SKM-1 treated with dmso at 0.1 percent for 144 hours (cell line): ENCODE measurements at regions not wholly inside any gene's neighbourhood (a gene's known extent, or its start where the extent isn't known, plus 50 kb on each side); places are given as distances from the start of the nearest gene placed in this dataset.
"Not testable (repeated sequence)": the region's sequence is repeated elsewhere in the genome, so short reads cannot be mapped to it uniquely, and the experiment has no call there.

Experiments used
- DNase-seq: peaks from one replicate; lab custom pipeline; 2025; ENCODE audit not compliant: unreplicated experiment; lab: John Stamatoyannopoulos, UW

DNA sequence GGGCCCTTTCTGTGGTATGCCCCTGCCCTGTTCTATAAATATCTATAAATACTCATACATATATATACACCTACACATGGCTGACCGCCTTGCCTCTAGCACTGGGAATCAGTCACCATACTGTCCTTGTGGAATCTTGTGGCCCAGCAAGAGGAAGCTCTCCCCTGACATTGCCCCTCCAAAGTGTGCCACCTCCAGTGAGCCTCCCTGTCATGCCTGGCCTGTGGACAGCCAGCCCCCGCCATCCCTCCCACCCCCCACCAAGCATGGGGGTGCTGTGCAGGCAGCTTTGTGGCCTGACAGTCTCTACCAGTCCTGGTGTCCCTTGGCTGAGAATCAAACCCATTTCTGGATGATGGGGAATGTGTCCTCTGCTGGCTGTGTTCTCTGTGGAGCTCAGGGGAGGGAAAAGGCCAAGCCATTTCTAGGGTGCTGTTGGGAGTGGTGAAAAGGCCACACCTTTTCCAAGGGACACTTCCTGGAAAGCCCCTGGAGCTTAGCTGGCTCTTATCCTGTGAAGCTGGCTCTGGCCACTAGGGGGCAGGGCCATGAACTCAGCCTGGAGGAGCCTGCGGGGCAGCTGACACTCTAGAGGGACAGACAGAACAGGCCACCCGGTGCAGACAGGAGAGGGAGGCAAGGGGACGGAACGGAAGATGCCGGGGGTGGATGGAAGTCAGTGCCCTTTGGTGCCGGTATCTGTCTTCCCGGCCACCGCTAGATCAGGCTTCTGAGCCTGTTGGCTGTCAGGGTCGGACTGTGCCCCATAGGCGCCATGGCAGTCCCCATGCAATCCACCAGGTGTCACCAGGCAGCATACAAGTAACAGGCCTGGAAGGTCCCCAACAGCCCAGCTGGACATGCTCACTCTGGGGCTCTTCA lies 167.2 kb downstream of the TBC1D2B start:
- peak; percentile 65 for DNase-seq

DNA sequence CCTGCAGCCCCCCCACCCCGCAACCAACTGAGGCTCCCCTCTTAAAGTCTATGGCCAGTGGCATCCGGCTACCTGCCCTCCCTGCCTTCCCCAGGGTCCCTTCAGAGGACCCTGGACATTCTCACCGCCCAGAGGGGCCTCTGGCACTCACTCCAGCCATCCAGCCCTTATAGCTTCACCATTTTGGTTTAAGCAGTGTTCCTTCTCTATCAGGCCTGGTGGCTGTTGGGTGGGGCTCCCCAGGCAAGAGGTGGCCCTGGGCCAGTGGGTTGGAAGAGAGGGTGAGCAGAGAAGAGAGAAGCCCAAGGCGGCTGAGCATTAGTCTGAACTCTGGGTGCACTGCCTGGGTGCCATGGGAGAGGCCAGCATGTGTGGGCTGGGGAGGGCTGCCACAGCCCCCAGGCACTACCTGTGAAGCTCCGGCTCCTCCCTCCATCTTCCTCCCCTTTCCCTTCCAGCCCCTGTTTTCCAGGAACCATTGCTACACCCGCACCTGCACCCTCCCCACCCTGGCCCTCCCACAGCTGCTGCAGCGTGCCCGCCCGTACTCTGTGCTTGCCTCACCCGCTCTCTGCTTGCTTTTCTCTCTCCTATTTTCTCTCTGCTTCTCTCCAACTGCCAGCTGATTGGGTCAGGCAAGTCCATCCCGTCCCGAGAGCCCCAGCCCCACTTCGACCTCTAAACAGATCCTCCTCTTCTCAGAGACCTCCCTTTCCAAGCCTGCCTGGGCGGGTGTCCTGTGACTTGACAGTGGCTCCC lies 168.2 kb downstream of the TBC1D2B start:
- DNase-seq = no peak

DNA sequence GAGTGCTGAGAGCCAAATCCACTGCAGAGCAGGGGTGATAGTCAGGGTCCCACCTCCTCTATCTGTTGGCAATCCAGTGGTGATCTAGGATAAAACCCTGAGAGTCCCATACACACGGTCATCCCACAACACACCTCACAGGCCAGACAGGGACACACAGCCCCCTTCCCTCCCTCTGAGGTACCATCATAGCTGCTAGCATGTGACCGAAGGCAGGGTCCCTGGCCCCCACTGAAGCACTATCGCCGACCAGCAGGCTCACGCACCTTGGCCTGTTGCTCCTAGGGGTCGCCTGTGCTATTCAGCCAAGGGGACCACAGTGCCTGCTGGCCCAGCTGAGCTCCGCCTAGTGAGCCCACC lies 168.8 kb downstream of the TBC1D2B start:
- DNase-seq = not testable (repeated sequence)

DNA sequence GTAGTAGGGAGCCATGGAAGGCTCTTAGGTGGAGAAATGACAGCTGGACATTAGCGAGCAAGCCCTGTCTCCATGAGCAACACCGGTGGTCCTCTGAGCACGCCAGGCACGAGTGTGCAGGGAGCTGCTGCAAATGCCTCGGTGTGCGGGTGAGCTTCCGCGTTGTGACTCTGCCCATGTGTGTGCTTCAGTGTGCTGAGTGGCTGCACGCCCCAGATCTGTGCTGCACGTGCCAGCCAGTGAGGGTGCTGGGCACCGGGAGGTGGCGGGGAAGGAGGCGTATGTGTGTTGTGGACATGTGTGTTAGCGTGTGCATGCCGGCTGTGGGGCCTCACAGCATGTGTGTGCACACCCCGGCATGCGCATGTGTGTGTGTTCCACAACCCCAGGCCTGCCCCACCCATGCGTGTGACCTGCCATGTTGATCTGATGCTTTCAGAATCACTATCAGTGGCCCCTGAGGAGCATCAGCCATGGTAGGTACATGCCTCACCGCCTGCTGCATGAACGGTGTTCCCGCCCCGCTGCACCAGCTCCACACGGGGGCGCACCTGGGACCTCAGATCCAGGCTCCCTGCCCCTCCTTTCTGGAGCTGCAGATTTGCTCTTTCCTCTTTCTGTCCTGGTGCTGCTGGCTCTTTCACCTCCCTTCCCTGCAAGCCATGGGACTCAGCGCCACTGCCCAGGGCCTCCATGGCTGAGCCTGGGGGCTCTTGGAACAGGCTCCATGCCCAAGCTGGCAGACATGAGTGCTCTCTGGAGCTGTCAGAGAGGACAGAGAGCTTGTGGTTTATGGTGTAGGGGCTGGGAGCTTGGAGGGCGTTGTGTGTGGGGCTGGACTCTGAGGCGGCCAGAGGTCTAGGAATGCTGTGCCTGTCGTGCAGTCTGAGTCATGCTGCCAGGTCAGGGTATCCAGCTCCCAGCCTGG lies 169.4 kb downstream of the TBC1D2B start:
- peak; percentile 76 for DNase-seq

DNA sequence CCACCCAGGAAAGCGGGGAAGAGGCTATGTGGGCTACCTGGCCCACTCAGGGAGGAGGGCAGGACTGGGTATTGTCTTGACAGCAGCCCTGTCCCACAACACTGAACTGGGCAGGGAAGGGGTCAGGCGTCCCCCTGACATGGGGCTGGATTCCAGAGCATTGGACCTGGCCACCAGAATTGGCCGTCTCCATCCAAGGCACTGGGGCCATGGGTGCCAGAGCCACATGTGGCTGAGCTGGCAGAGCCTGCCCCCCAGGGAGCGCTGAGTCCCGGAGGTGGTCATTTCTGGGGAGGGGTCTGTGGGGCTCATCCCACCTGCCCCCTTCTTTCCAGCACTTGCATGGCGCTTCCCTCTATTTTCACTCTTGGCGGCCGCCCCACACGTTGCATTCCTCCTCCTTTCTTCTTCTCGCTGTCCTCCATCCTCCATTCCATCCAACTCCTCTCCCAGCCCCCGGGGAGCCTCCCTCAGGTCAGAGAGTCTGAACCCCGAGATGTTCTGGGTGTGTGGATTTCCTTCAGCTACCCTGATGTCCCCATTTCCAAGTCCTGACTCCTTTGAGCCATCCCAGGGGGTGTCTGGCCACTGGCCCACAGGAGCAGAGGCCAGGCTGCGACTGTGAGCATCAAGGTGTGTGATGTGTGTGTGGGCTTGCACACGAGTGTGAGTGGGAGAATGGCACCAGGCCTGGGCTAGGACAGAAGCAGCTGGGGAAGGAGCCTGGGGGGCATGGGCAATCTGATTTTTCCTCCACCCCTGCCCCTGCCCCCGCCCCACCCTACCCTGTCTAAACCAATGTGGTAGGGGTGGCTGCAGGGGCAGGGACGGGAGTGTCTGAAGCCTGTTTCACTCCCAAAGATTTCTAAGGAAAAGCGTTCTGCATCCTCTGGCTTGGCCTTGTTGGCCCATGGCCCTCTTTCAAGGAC lies 171.2 kb downstream of the TBC1D2B start:
- not testable (repeated sequence) for DNase-seq

DNA sequence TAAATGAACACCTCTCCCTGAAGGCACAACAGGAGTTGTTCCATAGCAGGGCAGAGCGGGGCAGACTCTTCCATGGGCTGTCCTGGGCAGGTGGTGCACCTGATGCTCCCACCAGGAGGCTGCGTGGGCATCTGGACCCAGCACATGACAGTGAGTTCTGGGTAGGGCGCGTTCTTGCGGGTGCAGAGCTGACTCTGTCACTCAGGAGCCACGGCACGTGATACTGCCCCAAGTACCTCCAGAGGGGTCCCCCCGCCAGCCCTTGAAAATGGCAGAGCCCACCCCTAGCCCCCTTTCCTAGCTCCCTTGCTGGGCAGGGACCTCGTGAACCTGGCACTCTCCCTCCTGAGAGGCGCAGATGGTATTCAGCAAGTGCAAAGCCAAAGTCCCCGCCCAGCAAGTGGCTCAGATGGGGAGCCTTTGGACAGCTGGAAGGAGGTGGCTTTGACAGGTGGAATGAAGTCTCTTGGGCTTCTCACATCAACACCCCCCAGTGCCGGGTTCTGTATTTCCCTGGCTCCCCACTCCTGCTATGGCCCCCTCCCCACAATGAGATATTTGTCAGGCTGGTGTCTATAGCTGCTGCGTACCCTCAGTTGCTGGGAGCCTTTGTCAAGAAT lies 172.1 kb downstream of the TBC1D2B start:
- DNase-seq = no peak

DNA sequence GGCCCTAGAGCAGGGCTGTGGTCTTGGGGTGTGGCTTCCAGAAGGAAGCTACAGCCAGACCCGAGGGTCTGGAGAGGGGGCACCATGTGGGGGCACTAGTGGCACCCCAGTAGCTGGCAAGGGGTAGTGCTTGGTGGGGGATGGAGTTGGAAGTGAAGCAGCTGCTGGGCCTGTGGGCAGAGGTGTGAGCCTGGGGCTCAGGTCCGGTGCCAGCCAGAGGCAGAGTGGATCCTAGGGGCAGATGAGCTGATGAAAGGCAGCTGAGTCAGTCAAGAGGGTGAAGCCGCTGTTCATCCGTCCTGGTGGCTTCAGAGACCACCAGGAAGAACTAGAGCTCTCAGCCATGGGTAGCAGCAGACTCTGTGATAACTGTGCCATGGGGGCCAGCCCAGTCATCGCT lies 172.6 kb downstream of the TBC1D2B start:
- DNase-seq = no peak

DNA sequence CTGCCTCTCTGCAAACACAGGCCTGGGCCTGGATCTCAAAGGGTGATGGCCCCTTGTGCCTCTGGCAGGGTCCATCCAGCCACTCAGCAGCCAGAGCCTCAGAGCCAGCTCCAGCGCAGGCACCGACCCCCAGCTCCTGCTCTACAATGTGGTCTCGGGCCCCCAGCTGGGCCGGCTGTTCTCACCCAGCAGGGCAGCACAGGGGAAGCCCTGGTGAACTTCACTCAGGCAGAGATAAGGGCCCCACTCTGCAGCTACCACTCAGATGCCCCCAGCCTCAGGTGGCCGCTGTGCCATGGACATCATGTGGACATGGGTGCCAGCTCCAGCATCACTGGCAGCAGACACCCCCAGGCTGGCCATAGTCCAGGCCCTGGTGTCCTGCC lies 173.1 kb downstream of the TBC1D2B start:
- no peak for DNase-seq

DNA sequence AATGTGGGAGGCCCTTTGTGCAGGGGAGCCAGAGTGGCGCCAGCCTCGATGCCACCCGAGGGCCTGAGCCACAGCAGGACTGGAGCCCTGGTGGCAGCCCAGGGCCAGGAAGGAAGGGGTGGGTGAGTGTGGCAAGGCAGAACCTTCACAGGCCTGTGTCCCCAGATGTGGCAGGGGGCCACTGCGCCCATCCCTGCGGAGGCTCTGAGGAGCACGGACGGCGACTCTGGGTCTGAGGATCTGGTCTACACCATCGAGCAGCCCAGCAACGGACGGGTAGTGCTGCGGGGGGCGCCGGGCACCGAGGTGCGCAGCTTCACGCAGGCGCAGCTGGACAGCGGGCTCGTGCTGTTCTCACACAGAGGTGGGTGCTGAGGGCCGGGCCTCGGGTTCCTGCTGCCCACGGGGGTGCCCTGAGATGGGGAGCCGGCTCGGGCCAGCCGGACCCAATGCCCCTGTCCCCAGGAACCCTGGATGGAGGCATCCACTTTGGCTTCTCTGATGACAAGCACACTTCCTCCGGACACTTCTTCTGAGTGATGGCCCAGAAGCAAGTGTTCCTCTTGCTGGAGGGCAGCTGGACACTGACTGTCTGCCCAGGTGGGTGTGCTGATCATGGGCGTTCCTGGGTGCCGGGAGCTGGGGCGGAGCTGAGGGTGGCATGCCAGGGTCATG lies 173.6 kb downstream of the TBC1D2B start:
- not testable (repeated sequence) for DNase-seq

DNA sequence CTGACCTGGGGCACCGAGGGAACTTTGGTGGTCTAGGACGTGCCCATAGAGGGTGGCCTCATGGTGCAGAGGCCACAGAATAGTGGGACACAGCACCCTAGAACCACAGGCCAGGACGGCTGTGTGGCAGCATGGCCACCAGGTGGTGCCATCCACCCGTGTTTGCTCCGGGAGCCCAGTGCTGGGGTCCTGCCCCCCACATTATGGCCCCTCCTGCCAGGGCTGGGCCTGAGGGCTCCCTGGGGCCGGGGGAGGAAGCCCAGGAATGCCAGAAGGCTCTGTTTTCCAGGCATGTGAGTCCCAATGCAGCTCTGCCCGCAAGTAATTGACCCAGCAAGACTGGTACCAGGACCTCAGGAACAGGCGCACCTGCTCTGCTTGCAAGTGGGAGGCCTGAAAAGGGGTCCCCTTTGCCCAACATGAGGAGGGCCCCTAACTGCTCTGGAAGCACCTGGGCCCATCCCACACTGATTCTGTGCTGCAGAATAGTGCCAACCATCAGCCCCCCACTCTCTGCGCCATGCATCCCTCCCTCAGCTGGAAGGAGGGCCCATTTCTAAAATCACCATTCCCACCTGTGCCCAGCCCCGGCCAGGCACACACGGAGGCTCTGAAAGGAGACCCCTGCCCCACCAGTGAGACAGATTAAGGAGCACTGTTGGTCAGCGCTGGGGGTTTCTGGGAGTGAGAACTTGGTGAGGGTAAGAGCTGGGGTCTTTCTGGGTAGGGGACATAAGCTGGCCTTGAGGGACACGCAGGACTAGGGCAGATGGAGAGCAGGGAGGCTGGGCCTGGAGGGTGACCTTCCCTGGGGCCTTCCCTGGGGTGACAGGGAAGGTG lies 174.4 kb downstream of the TBC1D2B start:
- peak; percentile 8 for DNase-seq

DNA sequence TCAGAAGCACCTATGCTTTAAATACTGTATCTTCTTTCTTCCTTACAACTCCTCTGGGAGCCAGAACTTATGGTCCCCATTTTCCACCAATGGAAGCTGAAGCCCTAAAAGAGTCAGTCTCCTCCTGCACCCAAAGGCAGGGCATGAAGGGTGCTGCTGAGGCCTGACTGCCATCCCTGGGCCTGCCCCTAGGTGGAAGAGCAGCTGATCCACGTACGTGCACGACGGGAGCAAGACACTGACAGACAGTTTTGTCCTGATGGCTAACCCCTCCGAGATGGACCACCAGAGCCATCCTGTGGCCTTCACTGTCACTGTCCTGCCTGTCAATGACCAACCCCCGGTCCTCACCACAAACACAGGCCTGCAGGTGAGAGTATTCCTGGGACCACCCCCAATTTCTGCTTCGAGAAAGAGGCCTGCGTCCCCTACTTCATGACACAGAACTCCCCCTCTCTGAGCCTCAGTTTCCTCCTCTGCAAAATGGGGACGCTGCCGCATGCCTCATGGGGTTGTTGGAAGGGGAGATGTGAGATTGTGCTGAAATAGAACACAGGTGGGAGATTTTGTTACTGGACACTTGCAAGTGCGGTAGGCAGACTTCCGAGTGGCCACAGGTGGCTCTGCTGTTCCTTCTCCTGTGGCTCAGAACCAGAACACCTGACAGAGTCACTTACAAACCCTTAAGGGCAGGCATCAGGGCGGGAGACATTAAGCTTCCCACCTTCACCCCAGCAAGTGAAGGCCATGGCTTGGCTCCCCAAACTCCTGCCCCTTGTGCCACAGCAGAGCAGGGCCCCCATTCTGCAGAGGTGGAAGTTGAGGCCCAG lies 175.4 kb downstream of the TBC1D2B start:
- DNase-seq = no peak

DNA sequence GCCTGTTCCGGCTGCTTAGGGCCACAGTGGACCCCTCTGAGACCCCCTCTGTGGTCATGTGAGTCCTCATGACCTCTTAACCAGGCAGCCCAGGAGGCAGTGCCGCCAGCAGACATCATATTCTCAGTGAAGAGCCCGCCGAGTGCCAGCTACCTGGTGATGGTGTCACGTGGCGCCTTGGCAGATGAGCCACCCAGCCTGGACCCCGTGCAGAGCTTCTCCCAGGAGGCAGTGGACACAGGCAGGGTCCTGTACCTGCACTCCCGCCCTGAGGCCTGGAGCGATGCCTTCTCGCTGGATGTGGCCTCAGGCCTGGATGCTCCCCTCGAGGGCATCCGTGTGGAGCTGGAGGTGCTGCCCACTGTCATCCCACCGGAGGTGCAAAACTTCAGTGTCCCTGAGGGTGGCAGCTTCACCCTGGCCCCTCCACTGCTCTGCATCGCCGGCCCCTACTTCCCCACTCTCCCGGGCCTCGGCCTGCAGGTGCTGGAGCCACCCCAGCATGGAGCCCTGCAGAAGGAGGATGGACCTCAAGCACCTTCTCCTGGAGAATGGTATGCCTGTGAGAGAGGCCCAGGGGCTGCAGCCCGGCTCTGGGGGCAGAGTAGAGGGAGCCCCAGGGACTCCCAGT lies 176.1 kb downstream of the TBC1D2B start:
- DNase-seq = no peak

DNA sequence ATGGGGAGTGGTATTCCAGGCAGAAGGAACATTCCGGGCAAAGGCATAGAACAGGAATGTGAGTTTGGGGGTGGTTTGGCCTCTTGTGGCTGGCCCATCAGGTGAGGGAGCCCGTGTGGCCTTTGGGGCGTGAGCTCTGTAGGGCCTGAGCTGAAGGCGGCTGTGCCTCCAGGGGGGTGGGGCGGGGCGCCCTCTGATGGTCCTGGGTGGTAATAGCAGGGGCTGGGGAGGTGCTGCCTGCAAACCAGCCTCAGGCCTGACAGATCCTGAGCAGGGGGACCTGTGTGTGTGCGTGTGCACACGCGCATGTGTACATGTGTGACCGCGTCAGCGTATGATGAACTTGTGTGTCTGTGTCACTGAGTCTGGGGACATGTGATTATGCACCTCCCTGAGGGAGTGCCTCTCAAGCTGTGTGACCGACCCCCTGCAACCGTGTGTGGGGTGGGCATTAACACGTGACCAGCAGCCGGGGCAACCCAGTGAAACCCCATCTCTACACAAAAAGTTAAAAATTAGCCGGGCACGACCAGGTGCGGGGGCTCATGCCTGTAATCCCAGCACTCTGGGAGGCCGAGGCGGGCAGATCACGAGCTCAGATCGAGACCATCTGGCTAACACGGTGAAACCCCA lies 177.1 kb downstream of the TBC1D2B start:
- not testable (repeated sequence) for DNase-seq

DNA sequence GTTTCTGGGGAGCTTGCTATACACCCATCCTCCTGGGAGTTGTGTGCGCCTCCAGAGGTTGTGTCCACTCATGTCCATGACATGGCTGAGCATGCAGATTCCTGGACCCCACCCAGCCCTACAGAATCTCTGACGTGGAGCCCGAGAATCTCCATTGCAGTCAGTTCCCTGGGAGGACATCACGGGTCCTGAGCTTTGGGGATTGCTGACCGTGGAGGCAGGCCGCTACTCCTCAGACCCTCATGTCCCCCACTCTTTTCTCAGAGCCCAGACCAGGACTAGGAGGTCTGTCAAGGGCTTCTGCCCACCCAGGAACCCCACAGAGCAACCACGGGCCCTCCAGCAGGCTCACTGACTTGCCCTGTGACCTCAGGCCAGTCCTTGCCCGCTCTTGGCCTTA lies 177.7 kb downstream of the TBC1D2B start:
- DNase-seq = not testable (repeated sequence)

DNA sequence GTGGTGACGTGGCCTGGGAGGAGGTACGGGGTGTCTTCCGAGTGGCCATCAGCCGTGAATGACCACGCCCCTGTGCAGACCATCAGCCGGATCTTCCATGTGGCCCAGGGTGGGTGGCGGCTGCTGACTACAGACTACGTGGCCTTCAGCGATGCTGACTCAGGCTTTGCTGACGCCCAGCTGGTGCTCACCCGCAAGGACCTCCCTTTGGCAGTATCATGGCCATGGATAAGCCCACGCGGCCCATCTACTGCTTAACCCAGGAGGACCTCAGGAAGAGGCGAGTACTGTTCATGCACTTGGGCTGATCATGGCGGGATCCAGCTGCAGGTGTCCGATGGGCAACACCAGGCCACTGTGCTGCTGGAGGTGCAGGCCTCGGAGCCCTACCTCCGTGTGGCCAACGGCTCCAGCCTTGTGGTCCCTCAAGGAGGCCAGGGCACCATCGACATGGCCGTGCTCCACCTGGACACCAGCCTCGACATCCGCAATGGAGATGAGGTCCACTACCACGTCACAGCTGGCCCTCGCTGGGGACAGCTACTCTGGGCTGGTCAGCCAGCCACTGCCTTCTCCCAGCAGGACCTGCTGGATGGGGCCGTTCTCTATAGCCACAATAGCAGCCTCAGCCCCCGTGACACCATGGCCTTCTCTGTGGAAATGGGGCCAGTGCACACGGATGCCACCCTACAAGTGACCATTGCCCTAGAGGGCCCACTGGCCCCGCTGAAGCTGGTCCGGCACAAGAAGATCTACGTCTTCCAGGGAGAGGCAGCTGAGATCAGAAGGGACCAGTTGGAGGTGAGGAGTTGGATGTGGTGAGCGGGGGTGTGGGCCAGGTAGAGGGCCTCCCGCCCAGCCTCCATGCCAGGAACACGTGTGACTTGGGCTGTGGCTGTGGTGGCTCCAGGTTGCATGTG lies 178.4 kb downstream of the TBC1D2B start:
- no peak for DNase-seq
